ENCODE measurements at regions not wholly inside any gene's neighbourhood (a gene's known extent, or its start where the extent isn't known, plus 50 kb on each side); places are given as distances from the start of the nearest gene placed in this dataset.
A peak's percentile ranks its signal among the peaks of the same experiment; 100 is the strongest.

DNA sequence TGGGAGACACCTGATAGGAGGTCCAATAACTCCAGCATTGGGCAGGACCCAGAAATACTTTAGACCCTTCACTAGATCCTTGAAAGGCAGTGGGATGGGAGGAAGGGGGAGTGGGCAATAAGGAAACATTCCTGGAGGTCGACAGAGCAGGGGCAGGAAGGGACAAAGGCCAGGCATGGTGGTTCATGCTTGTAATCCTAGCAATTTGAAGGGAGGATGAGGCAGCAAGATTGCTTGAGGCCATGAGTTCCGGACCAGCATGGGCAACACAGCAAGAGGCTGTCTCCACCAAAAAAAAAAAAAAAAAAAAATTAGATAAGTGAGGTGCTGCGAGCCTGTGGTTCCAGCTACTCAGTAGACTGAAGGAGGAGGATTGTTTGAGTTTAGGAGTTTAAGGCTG is 134.9 kb downstream of the JCAD start:
- no peak for ATAC-seq

DNA sequence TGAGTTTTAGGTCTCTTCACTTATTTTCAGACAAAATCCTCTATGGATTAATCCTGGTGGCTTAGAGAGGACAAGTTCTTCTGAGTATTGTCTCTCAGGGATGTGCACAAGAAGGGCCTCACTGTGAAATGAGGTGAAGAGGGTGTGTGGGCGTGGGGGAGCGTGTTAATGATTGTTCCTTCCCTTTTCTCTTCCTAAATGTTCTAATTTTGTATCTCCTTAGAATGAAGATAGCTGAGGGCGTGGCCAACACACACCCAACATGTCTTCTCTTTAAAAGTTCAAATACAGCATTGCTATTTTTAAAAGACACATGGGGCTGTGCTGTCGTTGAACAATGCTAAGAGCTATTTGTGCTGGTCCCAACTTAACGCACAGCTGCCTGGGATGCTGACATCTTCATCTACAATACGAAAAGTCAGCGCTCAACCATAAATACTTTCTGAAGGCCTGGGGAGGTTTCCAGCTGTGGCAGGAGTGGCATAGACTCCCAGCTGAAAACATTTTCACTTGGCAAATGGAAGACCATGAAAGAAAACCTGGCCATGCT is 135.9 kb downstream of the JCAD start:
- no peak for ATAC-seq

DNA sequence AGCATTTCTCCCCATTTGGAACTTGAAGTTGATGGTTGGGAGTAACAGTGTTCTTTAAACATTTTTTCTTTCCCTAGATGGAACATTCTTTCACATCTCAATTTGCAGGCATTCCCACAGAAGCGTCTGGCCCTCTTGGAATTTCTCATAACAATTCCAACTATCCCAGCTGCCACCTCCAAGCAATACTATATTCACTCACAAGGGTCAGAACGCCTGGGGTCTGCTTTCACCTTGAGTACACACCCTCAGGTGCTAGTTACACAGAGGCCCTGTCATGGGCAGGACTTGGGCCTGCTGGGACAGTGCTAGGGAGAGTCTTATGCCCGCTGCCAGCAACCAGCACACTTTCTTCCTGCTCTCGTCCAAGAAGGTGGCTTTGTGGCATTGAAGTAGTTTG is 136.5 kb downstream of the JCAD start:
- ATAC-seq, result peak; percentile 47

GRCh38 chr10:29922226-29922625 is 137.2 kb downstream of the JCAD start:
- no peak for ATAC-seq

DNA sequence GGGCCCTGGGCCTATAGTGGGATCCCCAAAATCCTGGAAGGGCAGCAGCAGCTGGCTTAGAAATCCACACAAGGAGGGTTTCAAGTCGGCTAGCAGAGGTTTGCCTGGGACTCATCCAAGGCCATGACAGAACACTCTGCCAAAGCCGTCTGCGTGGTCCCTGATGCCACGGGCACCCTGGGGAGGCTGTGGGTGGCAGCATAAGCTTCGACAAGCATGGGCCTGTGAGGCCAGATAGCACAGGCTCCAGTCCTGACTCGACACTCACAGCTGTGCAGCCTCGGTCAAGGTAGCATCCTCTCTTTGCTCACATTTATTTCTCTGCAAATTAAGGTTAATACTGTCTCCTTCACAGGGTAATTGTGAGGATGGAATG is 138.3 kb downstream of the JCAD start:
- ATAC-seq, result peak; percentile 70

DNA sequence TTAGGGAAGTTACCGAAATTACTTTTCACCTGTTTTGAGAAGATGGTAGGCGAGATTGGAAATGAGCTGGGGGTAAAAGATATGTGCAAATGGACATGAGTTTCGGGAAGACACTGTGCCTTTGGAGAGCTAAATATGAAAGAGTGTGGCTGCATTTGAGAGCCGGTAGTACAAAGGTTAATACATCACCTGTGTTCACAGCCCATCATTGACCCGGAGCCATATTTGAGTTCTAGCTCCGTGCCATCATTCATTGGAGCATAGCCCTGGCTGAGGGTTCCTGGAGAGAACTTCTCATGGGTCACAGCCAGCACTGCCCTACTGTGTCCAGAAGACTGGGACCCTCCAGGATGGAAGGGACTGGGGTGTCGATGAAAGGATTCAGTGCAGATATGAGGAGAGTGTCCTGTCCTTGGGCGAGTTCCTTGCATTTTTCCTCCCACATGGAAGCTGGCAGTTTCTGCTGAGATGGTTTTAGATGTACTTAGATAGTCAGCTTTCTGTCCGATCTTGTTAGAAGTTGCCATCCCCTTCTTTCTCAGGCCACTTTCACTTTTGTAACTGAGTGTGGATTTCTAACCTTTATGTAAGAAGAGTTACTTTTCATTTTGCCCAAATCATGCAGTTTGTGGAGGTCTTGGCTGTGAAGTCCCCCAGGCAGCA is 138.8 kb downstream of the JCAD start:
- no peak for ATAC-seq

DNA sequence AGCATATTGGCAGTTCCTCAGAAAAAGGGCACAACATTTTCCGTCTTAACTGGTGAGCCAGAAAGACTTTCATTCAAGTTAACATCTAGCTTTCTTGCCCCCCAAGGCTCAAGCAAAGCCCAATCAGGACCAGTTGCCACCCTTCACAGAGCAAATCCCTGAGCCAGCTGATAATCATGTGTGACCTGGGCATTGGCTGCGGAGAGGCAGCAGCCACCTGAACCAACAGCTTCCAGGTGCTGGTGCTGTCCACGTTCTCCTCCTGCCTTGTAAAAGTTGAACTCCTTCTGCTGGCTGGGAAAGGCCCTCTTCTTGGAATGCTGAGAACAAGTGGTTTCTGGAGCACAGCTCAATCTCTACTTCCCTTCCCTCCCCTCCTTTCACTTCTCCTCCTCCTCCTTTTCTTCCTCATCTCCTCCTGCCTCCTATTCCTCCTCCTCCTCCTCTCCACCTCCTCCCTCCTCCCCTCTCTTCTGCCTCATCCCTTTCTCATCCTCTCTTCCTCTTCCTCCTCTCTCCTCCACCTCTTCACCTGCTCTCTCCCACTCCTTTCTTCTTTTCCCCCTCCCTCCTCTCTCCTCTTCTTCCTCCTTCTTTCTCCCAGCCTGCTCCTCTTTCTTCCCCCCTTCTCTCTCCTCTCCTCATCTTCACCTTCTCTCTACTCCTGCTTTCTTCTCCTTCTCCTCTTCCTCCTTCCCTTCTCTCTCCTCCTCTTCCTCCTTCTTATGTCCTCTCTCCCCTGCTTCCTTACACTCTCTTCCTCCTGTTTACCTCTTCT is 140.6 kb downstream of the JCAD start:
- no peak for ATAC-seq

- ATAC-seq, result no peak
Observed at GRCh38 chr10:29917311-29917710, 142.1 kb downstream of the JCAD start.

- no peak for ATAC-seq
Observed at GRCh38 chr10:29916669-29917068, 142.7 kb downstream of the JCAD start.

- no peak for ATAC-seq
Observed at GRCh38 chr10:29914986-29915785, 144.2 kb downstream of the JCAD start.

- peak; percentile 20 for ATAC-seq
Observed at GRCh38 chr10:29908962-29909361, 150.4 kb downstream of the JCAD start.

- no peak for ATAC-seq
Observed at GRCh38 chr10:29900865-29901264, 158.5 kb downstream of the JCAD start.

DNA sequence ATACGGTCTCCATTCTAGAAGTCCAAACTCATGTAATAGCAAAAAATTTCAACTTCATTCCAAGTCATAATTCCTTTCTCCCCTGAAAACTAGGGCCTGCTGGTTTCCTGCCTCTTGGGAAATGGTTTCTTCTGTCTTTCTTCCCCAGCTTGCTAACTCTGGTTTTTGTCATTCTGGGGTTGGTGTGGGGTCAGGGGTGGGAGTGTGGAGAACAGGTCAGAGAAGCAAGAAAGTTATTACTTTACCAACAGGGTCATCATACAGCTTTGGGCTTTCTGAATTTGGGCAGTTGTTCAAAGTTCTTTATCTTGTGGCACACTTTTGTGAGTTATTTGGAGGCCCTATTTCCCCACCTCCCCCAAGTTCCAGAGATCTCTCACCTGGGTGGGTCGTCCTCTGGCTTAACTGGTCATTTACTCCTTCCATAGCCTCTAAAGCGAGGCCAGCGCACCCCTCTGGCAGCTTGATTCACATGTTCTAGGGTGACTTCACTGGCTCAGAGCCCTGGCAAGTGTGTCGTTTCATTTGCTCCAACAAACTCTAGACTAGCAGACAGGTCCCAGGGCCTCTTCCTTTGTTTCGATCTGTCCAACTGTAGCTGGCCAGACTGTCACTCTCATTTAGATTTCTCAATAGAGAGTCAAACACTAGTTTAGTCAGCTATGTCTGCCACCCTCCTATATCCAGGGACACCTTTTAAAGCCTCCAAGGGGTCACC is 161.2 kb downstream of the JCAD start:
- no peak for ATAC-seq

GRCh38 chr10:29897430-29897829 is 162.0 kb downstream of the JCAD start:
- no peak for ATAC-seq

DNA sequence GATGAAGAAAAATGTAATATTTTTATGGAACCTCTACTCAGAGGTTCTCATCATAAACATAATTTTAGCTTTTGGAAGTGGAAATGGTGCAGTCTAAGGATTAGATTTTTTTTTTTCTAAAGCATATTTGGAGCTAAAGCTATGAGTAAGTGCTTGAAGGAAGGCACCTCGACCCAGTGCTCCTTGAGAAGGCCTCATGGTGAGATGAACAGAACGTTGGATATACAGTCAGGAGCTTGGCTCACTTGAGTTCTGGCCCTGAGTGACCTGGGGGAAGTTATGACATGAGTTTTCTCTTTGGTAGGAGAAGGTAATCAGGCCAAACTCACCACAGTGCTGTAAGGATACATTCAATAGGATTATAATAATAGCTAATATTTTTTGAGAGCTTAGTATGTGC is 163.3 kb downstream of the JCAD start:
- ATAC-seq, result no peak

DNA sequence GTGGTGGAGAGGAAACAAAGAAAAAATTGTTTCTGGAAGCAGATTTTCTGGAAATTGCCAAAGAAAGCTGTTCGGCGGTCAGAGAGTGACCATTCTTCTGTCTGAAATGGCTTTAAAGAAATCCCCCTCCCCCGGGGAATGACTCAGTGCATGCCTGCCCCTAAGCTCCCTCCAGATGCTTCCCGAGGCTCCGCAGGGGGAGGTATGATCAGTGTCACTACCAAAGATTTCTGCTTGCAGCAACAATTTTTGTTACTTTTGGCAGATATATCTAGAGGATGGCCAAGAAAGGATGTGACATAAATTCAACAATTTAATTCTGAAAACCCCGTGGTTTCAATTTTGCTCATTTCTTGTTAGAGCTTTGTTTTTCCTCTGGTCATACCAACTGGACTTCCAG is 163.9 kb downstream of the JCAD start:
- ATAC-seq, result no peak

DNA sequence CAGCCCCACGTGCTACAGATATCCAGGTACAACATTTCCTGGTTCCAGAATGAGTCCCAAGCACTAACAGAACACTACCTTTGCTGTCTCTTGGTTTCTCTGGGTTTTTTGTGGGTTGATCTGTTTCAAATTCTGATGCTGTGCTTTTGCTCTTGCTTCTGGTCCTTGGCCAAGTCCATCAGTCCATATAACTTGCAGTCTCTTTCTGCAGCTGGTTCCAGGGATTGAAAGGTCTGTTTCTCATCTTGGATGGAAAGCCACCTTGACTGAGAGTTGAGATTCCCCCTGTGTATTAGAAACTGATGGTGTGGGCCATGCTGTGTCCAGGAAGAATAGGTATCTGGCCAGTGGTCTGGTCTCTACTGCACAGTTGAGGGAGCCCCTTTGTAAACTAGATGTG is 171.1 kb downstream of the JCAD start:
- no peak for ATAC-seq

DNA sequence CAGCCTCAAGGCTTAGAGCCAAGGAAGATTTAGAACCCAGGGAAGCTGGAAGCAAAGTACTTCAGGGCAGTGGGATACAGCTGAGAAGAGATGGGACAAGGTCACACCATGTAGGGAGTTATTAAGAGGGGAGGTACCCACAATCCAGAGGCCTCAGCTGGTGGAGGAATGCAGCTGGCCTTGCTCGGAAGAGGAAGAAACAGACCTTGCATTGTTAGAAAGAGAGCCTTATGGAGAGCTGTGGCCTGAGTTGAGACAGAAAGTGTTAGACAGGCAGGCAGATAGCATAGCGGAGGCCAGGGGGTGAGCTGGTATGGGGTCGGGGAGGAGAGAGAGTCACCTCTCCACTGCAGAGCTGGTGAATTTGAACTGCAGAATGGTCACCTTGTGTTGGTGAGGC is 173.1 kb downstream of the JCAD start:
- no peak for ATAC-seq

- ATAC-seq, result no peak
Observed at GRCh38 chr10:29883231-29883630, 176.2 kb downstream of the JCAD start.

- ATAC-seq, result no peak
Observed at GRCh38 chr10:29882766-29883165, 176.6 kb downstream of the JCAD start.

GRCh38 chr10:29881811-29882210 is 177.6 kb downstream of the JCAD start:
- no peak for ATAC-seq

DNA sequence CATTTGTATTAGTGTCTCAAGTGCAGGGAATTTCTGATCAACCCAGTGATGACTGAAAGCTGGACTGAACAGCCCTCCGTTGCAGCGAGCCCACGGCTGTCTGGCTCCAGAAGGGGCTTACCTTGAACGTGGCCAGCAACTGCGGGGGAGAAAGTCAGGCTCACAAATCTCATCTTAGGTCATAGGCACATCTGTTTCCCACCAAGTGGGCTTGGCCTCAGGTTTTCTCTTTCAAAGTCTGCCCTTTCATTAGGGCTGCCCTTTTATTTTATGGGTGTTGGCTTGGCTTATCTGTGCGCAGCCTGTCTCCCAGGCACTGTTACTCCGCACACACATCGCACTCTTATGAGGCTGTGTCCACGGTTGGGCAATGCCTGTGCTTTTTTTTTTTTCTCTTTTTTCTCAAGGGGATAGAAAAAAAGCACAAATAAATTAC is 178.0 kb downstream of the JCAD start:
- ATAC-seq, result peak; percentile 36

DNA sequence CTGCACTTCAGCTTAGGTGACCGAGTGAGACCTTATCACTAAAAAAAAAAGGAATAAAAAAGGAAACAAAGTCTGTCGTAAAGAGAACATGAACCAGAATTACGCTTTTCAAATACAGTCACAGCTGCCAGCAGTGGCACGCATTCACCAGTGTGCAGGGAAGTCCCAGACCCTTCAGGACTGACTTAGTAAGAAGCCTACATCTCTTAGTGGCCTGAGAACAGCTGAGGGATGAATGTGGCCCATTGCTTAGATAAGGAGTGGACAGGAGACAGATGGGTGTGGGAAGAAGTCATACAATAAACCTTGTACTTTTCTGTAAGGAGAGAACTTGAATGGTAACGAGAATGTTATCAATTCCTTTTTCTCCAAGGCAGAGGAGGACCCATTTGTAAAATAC is 178.5 kb downstream of the JCAD start:
- no peak for ATAC-seq

Measured in esophagus mucosa (tissue), 1 donor.